Left colon (tissue), 2 donors: ENCODE measurements at regions not wholly inside any gene's neighbourhood (a gene's known extent, or its start where the extent isn't known, plus 50 kb on each side); places are given as distances from the start of the nearest gene placed in this dataset.
A peak's percentile ranks its signal among the peaks of the same experiment; 100 is the strongest.
"Not testable (repeated sequence)": the region's sequence is repeated elsewhere in the genome, so short reads cannot be mapped to it uniquely, and the experiment has no call there.

Experiments used
- ATAC-seq: fragments of 200-7000 bp; cut with Tn5 transposase; one replicate; pipeline ENCODE4 v1.9.1; 2020; ENCODE audit warnings: mild to moderate bottlenecking, moderate library complexity
- DNase-seq, 2 donors: peaks; one replicate each; pipeline ENCODE4 v3.0.0-alpha.2; 2020
- intact Hi-C, 2 donors: fragments of 100-400 bp; cut with DNase I in 1 of 2; cut with micrococcal nuclease in 1 of 2; formaldehyde crosslinking; loops; one replicate each; pipeline versions ENCODE4 v1.11.2 to v1.14.0; 2022; cut with DNase I, micrococcal nuclease
- donor health status: DM: no; HTN: no; CAD: no.
- donor health status: DM: yes; HTN: yes; CAD: no.

DNA sequence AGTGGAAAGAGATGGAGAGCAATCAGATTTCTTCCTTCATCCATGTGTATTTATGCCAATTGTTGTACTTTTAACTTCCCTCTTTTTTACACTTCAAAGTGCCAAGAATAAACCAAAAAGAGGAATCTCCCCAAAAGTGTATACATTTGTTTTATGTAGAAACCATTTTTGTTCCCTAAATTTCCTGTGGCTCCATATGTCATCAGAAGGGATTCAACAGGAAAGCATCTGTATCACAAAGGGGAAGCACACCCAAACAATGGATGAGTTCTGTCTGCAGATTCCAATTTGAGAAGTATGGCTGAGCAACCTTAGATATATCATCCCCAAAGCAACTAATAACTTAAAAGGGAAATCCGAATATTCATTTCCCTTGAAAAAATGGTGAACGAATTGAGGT, 275.0 kb downstream of the MREG start:
- intact Hi-C loops = no loop called here
- ATAC-seq (no peak), DNase-seq (no peak)

DNA sequence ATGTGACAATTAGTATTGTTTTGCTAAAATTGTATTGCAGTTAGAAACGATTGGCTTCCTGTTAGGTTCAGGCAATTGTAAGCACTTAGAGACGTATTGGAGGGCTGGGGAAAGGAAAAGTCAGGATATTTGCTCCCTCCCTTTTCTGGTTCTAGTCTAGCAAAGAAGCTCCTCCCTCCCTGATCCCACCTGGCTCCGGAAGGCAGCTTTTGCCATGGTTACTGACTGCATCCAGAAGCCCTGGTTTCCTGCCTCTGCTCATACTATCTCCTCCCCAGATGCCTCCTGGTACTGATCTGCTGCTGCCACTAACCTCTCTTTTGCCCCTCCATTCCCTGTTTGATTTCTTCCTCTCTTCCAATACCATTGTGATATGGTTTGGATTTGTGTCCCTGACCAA, 275.9 kb downstream of the MREG start:
- intact Hi-C loops = no loop called here
- ATAC-seq (no peak), DNase-seq (no peak)

DNA sequence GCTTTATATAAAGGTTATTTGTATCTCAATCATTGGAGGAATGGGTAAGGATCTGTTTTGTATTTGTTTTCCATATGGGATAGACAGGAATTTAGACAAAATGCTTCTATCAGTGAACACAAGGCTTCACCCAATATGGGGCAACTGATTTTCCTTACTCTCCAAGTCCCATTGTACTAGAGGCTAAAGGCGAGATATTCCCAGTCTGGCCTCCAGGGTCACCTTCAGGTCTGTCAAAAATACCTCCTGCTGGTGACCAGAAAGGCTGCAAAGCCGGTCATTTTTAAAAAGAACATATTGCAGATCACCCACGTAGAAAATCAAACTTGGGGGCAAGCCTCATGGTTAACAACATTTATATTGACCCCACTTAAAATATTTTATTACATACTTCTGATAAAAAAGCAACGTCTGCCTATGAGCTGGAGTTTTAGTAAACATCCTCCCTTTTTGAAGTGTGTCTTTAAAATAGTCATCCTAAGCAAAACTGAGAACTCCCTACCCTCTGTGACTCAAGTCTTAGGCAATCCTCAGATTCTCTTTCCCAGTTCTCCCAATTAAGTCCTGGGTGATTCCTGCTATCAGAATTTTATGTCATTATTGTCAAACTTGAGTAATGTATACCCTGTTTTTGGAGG, 276.6 kb downstream of the MREG start:
- ATAC-seq = no peak
- intact Hi-C loops = no loop called here
- no peak for DNase-seq

DNA sequence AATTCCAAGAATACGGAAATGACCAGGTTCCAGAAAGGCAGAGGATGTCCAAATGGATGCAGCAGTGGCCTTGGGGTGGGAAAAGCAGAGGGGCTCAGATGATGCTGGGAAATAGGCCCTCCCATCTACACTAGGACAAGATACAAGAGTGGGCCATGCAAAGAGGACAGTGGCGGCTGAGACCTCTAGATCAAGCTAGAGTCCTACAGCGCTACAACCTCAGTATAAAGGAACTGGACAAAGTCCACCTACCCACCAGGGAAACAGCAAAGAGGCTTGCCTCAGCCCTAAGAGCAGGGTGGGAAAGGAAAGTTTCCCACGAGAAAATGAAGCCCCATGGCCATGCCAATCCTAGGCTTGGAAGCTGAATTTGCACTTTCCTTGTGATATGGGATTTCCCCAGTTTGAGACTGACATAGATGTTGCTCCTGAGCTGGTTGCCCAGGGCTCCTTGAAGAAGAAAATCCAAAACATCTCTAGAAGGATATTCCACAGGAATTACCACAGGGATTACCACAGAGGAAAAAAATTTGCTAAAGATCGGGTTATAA, 282.2 kb downstream of the MREG start:
- intact Hi-C loops = no loop called here
- DNase-seq (no peak), ATAC-seq (no peak)

DNA sequence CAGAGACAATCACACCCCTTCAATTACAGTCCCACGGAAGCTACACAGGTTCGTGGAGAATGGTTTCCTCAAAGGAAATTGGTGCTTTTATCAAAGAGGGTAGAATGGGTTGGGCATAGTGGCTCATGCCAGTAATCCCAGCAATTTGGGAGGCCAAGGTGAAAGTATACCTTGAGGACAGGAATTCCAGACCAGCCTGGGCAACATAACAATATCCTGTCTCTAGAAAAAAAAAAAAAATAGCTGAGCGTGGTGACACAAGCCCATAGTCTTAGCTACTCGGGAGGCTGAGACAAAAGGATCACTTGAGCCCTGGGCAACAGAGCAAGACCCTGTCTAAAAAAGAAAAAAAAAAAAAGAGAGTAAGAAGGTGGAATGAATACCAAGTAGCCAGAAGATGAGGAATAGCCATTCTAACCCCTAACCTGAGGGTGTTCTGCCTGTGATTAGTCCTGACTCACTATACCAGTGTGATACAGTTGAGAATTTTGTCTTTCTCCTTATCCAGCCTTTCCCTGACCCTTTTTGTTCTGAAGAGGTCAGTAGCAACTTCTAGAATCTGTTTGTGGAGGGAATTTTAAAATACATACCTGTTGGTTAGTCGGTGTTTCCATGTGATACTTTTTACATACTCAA, 283.2 kb downstream of the MREG start:
- ATAC-seq = no peak
- intact Hi-C loops = no loop called here

DNA sequence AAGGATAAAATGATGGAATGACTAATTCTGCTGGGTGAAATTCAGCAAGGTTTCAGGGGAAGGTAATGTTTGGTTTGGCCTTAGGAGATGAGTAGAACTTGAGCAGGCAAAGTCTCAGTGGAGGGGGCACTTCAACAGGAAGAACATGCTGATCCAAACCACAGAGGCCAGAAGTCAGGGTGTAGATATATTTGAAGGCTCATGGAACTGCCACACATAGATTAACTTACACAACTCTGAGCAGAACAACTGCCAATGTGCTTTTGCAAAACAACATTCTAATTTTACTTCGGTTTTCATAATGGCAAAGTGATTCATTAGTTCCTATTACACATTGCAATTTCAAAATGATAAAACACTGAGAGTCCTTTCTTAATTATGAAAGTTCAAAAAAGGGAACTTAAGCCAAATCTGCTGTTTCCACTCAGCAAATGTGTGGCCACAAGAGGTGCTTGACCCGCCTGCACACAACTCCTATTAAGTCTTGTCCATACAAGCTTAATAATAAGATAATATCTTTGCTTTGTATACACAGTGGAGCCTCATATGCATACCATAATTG, 284.8 kb downstream of the MREG start:
- ATAC-seq = no peak
- intact Hi-C loops = no loop called here
- DNase-seq = no peak

More for the DNA sequence above, 283.2 kb downstream of the MREG start:
- no peak for DNase-seq

DNA sequence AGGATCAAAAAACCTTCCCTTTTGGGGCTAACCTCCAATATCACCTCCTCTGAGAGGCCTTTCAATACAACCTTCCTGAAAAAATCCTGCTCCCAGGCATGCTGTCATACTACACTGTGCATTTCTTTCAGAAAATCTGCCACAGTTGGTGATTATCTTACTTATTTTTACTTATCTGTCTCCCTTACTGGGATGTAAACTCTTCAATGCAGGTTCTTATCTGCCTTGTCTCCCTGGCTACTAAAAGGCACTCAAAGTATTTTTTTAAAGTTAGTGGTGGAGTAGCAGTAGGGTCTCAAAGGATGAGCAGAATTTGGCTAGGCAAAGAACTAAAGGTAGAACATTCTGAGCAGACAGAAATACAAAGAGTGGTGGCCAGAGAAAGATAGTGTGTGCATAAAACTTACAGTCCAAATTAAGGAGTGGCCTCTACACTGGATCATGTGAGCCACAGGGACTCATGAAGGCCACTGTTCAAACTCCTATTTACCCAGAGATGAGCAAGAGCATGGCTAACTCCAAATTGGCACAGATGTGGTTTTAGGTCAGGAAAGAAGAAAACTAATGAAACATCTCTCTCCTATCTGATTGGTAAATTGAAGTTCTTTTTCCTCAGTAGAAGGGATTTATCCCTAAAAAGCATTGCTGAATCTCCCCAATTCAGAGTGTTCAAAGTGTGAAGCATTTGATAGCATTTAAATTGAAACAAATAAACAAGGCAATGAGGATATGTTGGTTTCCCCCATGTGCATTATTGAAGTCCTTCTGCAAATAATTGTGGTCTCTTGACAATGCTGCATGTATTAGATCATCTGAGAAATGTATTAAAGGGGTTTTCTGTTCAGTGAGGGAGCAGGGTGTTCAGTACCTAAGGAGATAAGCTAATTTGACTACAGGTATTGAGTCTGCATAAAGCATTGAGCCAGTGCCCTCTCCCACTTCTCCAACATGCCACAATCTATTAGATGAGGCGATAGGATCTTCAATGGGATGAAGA, 285.5 kb downstream of the MREG start:
- ATAC-seq (no peak), DNase-seq (no peak)
- intact Hi-C loops = no loop called here

DNA sequence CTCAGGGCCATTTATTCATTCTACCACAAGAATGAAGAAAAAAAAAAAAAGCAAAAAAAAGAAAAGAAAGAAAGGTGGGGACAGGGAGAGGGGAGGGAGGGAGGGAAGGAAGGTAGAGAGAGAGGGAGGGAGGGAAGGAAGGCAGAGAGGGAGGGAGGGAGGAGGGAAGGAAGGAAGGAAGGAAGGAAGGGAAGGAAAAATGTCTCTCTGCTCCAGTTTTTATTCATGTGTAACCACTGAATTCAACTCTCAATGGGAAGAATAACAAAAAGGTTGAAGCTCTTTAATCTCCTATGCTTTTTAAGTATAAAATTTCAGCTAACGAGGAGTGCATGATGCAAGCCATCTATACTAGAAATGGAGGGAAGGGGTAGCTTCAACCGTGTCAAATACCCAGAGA, 287.3 kb downstream of the MREG start:
- intact Hi-C loops = no loop called here
- ATAC-seq (no peak), DNase-seq (no peak)

DNA sequence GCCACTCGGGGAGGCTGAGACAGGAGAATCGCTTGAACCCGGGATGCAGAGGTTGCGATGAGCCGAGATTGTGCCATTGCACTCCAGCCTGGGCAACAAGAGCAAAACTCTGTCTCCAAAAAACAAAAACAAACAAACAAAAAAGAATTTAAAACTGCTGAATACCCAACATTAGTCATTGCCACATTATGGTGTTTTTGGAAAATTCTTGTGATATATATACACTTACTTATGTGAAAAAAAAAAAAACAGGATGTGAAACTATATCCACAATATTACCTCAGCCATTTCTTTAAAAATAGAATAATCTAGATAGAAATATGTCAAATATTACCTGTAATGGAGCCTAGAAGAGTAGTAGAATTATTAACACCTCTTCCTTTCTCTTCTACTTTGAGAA, 288.3 kb upstream of the FN1 start:
- ATAC-seq = no peak
- intact Hi-C loops = no loop called here
- no peak for DNase-seq

DNA sequence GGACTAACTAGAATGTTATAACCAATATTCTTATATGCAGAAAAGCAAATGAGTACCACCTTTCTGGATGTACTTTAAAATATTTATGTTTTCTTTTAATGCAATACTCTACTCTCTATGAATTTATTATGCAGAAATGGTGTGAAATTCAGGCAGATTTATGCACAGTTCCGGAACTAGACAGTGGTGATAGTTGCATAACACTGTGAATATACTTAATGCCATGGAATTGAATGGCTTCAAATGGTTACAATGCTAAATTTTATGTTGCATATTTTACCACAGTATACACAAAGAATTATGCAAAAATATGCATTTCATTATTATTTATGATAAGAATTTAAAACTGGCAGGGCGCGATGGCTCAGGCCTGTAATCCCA, 287.8 kb upstream of the FN1 start:
- intact Hi-C loops = no loop called here
- DNase-seq (no peak), ATAC-seq (no peak)

DNA sequence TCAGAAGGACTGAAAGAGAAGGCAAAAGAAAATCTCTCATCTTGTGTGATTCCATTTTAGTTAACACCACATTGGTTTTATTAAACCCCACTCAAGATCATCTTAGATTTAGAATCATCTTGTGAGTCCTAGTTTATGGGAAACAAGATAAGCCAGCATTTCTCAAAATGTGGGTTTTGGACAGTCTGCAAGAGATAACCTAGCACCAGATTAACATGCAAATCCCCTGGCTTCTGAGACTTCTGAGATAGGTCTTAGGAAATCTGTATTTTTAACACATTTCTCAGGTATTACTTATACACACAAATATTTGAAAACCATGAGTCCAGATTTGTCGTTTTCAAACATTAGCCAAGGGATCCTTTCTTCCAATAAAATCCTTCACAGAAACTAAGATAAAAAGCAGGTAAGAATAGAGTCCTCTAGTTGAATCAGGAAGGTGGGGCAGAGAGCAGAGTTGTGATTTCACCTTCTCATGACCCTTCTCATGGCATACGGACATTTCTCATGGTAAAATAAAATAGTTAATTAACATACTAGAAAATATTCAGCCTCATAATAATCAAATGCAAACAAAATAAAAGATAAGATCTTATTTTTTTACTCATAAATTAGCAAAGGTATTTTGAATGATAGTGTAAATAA, 287.2 kb upstream of the FN1 start:
- intact Hi-C loops = no loop called here
- no peak for ATAC-seq
- no peak for DNase-seq

DNA sequence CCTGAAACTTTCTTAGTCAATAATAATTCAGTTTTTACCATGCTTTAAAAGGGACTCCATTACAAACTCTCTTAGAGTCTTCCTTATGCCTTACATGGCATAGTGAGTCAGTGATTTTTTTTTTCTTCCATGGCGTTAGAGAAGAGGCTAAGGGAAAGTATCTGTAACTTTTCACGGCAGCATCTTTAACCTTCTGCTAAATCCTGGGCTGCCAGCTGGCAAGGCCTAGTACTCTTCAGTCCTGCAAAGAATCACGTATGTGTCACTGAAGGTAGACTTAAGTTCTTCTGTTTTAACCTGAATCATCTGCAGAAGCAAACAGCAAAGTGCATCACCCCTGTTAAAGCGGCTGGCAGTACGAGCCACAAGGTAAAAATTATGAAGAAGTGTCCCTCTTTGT, 286.3 kb upstream of the FN1 start:
- ATAC-seq (no peak), DNase-seq (peak in 1 of 2 donors; percentile 62)
- intact Hi-C loops = no loop called here

DNA sequence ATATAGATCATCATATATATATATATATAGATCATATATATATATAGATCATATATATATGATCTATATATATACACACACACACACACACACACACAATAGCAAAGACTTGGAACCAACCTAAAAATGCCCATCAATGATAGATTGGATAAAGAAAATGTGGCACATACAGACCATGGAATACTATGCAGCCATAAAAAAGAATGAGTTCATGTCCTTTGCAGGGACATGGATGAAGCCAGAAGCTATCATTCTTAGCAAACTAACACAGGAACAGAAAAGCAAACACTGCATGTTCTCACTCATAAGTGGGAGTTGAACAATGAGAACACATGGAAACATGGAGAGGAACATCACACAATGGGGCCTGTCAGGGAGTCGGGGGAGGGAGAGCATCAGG, 285.6 kb upstream of the FN1 start:
- ATAC-seq, DNase-seq, intact Hi-C loops: not testable (repeated sequence)

DNA sequence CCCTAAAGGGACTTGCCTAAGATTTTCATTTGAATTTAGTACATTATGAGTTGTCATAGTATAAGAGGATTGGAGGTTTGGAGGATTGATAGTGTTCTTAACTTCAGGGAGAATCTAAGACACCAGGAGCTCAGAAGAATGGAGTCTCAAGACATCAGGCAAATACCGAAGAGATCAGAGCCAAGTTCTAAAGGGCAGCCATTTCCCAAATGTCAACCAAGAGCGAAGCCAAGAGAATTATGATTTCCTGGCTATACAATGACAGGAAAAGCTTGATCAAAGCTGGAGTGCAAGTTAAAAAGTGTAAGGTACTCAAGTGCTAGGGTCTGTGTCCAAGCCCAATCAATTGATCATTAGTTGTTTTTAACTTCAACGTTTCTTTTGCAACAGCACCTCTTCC, 283.0 kb upstream of the FN1 start:
- ATAC-seq (no peak), DNase-seq (no peak)
- intact Hi-C loops = no loop called here

DNA sequence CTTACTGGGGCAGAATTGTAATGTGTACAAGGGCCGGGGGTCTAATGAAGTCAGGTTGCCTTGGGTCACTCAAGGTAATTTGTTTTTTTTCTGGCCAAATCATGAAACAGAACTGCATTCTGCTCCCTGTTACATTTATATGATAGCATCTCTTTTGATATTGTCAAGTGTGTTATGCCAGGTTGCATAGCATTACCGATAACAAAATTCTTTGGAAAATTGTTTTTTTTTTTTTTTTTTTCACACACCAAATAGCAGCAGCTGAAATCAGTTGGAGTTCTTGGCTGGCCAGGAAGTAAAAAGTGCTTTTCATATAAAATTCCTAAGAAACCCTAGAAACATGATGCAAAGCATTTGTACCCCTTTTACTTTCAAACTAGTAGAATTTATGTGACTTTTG, 282.6 kb upstream of the FN1 start:
- no peak for ATAC-seq
- DNase-seq = no peak
- intact Hi-C loops = no loop called here

DNA sequence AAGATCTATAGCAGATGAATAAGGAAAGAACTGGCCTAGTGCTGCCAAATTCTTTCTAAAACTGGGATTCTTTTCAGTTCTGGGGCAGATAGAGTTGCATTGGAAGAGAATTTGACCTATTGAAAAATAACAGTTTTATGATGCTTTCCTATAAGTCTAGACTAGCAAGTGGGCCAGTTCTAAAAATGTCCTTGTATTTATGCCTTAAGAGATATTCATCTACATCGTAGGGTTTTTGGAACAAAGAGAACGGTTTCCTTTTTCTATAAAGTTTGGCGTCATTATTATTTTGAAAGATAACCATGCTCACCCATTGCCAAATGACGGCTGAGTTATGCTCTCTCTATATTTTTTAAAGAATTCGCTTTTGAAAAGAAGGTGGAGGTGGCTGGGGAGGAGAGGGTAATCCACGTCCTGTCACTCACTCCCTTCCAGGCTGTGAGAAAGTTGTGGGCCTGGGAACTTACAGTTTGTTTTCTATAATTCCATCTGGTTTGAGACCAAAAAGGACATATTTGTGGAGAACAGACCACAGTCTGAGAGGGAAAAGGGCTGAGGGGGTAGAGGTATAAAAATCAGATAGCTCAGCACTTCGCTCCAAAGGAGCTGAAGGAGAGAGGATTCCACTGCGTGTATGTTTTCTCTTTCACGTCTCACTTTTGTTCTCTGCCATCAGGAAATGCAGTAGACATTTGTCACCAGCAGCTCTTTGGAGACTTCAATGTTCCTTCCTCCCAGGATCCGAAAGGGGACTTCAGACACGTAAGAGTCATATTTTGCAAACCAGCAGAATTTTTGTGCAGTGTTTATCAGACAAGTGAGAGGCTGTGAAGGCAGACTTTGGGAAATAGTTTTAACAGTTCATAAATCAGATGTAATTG, 281.9 kb upstream of the FN1 start:
- ATAC-seq = no peak
- intact Hi-C loops = no loop called here
- no peak for DNase-seq

DNA sequence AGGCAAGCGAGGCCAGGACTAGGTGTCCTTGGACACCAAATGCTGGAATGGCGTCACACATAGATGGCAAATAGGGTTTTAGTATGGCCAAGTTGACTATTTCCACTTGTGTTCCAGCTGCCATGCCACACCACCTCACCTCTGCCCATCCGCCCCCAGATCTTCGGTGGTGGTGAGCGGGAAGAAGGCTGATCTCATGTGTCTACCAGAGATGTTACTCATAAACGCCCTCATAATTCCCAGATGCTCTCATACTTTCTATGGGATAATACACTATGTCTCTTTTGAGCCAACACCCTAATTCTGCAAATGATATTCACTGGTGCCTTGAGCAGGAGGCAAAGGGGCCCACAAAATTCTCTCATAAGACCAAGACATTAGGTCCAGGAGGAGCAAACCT, 281.1 kb upstream of the FN1 start:
- intact Hi-C loops = no loop called here
- no peak for DNase-seq
- ATAC-seq = no peak
